ENCODE measurements at regions not wholly inside any gene's neighbourhood (a gene's known extent, or its start where the extent isn't known, plus 50 kb on each side); places are given as distances from the start of the nearest gene placed in this dataset.

GRCh38 chr15:39193611-39194010 lies 387.3 kb upstream of the THBS1 start:
- peaks cover 9% of the 10 kb centered on the region for H3K4me1 Mint-ChIP-seq (ENCODE audit: low read depth)
- no peak overlapping the region for H3K4me3 Mint-ChIP-seq
- H3K27ac Mint-ChIP-seq, result no peak overlapping the region
- no peaks in the 10 kb centered on the region for H3K9me3 Mint-ChIP-seq
- no peaks in the 10 kb centered on the region for H3K36me3 Mint-ChIP-seq (ENCODE audit: low read depth)
- H3K27me3 Mint-ChIP-seq, result peaks cover 20% of the 10 kb centered on the region
- intact Hi-C loops (cut with micrococcal nuclease), result no loop called here

GRCh38 chr15:39194106-39194830 lies 386.6 kb upstream of the THBS1 start:
- peaks cover 20% of the 10 kb centered on the region for H3K27me3 Mint-ChIP-seq
- peaks cover 9% of the 10 kb centered on the region for H3K4me1 Mint-ChIP-seq (ENCODE audit: low read depth)
- H3K4me3 Mint-ChIP-seq, result no peak overlapping the region
- intact Hi-C loops (cut with micrococcal nuclease), result no loop called here
- H3K9me3 Mint-ChIP-seq, result no peaks in the 10 kb centered on the region
- no peaks in the 10 kb centered on the region for H3K36me3 Mint-ChIP-seq (ENCODE audit: low read depth)
- no peak overlapping the region for H3K27ac Mint-ChIP-seq

GRCh38 chr15:39195961-39196486 lies 384.9 kb upstream of the THBS1 start:
- Mint-ChIP-seq H3K9me3 (no peaks in the 10 kb centered on the region), H3K27me3 (peaks cover 17% of the 10 kb centered on the region), H3K4me3 (no peak overlapping the region), H3K36me3 (ENCODE audit: low read depth) (no peaks in the 10 kb centered on the region), H3K27ac (no peak overlapping the region), H3K4me1 (ENCODE audit: low read depth) (peaks cover 9% of the 10 kb centered on the region)
- intact Hi-C loops (cut with micrococcal nuclease), result no loop called here

GRCh38 chr15:39198044-39199000 lies 382.6 kb upstream of the THBS1 start:
- Mint-ChIP-seq H3K27me3 (peaks cover 15% of the 10 kb centered on the region), H3K9me3 (no peaks in the 10 kb centered on the region), H3K27ac (no peak overlapping the region), H3K36me3 (ENCODE audit: low read depth) (no peaks in the 10 kb centered on the region), H3K4me1 (ENCODE audit: low read depth) (peaks cover 9% of the 10 kb centered on the region), H3K4me3 (no peak overlapping the region)
- intact Hi-C loops (cut with micrococcal nuclease), result no loop called here

- intact Hi-C loops (cut with micrococcal nuclease), result no loop called here
Measured at GRCh38 chr15:39199076-39199475, 381.8 kb upstream of the THBS1 start.

GRCh38 chr15:39200586-39200985 lies 380.3 kb upstream of the THBS1 start:
- Mint-ChIP-seq H3K27ac (no peak overlapping the region), H3K36me3 (ENCODE audit: low read depth) (no peaks in the 10 kb centered on the region), H3K9me3 (no peaks in the 10 kb centered on the region), H3K4me3 (no peak overlapping the region), H3K4me1 (ENCODE audit: low read depth) (peaks cover 9% of the 10 kb centered on the region), H3K27me3 (peaks cover 5% of the 10 kb centered on the region)
- intact Hi-C loops (cut with micrococcal nuclease), result no loop called here

More at GRCh38 chr15:39199076-39199475, 381.8 kb upstream of the THBS1 start:
- H3K27me3 Mint-ChIP-seq, result peaks cover 10% of the 10 kb centered on the region
- no peak overlapping the region for H3K4me3 Mint-ChIP-seq
- no peaks in the 10 kb centered on the region for H3K36me3 Mint-ChIP-seq (ENCODE audit: low read depth)
- H3K27ac Mint-ChIP-seq, result no peak overlapping the region
- H3K9me3 Mint-ChIP-seq, result no peaks in the 10 kb centered on the region
- peaks cover 9% of the 10 kb centered on the region for H3K4me1 Mint-ChIP-seq (ENCODE audit: low read depth)

- H3K36me3 Mint-ChIP-seq (ENCODE audit: low read depth), result no peaks in the 10 kb centered on the region
- no peak overlapping the region for H3K27ac Mint-ChIP-seq
- intact Hi-C loops (cut with micrococcal nuclease), result no loop called here
- H3K4me3 Mint-ChIP-seq, result no peak overlapping the region
- no peaks in the 10 kb centered on the region for H3K4me1 Mint-ChIP-seq (ENCODE audit: low read depth)
- H3K27me3 Mint-ChIP-seq, result peaks cover 1% of the 10 kb centered on the region
- no peaks in the 10 kb centered on the region for H3K9me3 Mint-ChIP-seq
Measured at GRCh38 chr15:39202641-39203040, 378.2 kb upstream of the THBS1 start.

- Mint-ChIP-seq H3K27ac (no peak overlapping the region), H3K4me1 (ENCODE audit: low read depth) (no peaks in the 10 kb centered on the region), H3K4me3 (no peak overlapping the region), H3K36me3 (ENCODE audit: low read depth) (no peaks in the 10 kb centered on the region), H3K27me3 (no peaks in the 10 kb centered on the region), H3K9me3 (no peaks in the 10 kb centered on the region)
- intact Hi-C loops (cut with micrococcal nuclease), result no loop called here
Measured at GRCh38 chr15:39204031-39204430, 376.8 kb upstream of the THBS1 start.

GRCh38 chr15:39205081-39205480 lies 375.8 kb upstream of the THBS1 start:
- Mint-ChIP-seq H3K9me3 (no peaks in the 10 kb centered on the region), H3K27ac (no peak overlapping the region), H3K27me3 (no peaks in the 10 kb centered on the region), H3K36me3 (ENCODE audit: low read depth) (no peaks in the 10 kb centered on the region), H3K4me3 (no peak overlapping the region), H3K4me1 (ENCODE audit: low read depth) (no peaks in the 10 kb centered on the region)
- intact Hi-C loops (cut with micrococcal nuclease), result no loop called here

- H3K27me3 Mint-ChIP-seq, result no peaks in the 10 kb centered on the region
- intact Hi-C loops (cut with micrococcal nuclease), result no loop called here
- H3K9me3 Mint-ChIP-seq, result no peaks in the 10 kb centered on the region
- H3K4me3 Mint-ChIP-seq, result no peak overlapping the region
- no peaks in the 10 kb centered on the region for H3K4me1 Mint-ChIP-seq (ENCODE audit: low read depth)
- H3K27ac Mint-ChIP-seq, result no peak overlapping the region
- H3K36me3 Mint-ChIP-seq (ENCODE audit: low read depth), result no peaks in the 10 kb centered on the region
Measured at GRCh38 chr15:39205506-39206371, 375.1 kb upstream of the THBS1 start.

- Mint-ChIP-seq H3K27me3 (no peaks in the 10 kb centered on the region), H3K36me3 (ENCODE audit: low read depth) (no peaks in the 10 kb centered on the region), H3K4me3 (no peak overlapping the region), H3K27ac (no peak overlapping the region), H3K9me3 (peaks cover 11% of the 10 kb centered on the region), H3K4me1 (ENCODE audit: low read depth) (no peaks in the 10 kb centered on the region)
- intact Hi-C loops (cut with micrococcal nuclease), result no loop called here
Measured at GRCh38 chr15:39207532-39208115, 373.3 kb upstream of the THBS1 start.

- peaks cover 2% of the 10 kb centered on the region for H3K27me3 Mint-ChIP-seq
- peaks cover 11% of the 10 kb centered on the region for H3K9me3 Mint-ChIP-seq
- H3K36me3 Mint-ChIP-seq (ENCODE audit: low read depth), result no peaks in the 10 kb centered on the region
- H3K27ac Mint-ChIP-seq, result no peak overlapping the region
- no peaks in the 10 kb centered on the region for H3K4me1 Mint-ChIP-seq (ENCODE audit: low read depth)
- intact Hi-C loops (cut with micrococcal nuclease), result no loop called here
- no peak overlapping the region for H3K4me3 Mint-ChIP-seq
Measured at GRCh38 chr15:39208187-39208586, 372.7 kb upstream of the THBS1 start.

GRCh38 chr15:39209548-39210211 lies 371.2 kb upstream of the THBS1 start:
- no peak overlapping the region for H3K4me3 Mint-ChIP-seq
- no peak overlapping the region for H3K27ac Mint-ChIP-seq
- no peaks in the 10 kb centered on the region for H3K4me1 Mint-ChIP-seq (ENCODE audit: low read depth)
- peaks cover 11% of the 10 kb centered on the region for H3K9me3 Mint-ChIP-seq
- peaks cover 2% of the 10 kb centered on the region for H3K27me3 Mint-ChIP-seq
- no peaks in the 10 kb centered on the region for H3K36me3 Mint-ChIP-seq (ENCODE audit: low read depth)
- intact Hi-C loops (cut with micrococcal nuclease), result no loop called here

Measured in dendritic cell treated with granulocyte-macrophage colony-stimulating factor and Interleukin-4, amounts not matched to agents 40 ng/mL and 50 ng/mL, for 4 days (primary cell).